Neuronal stem cell (in vitro differentiated cells): ENCODE measurements at regions not wholly inside any gene's neighbourhood (a gene's known extent, or its start where the extent isn't known, plus 50 kb on each side); places are given as distances from the start of the nearest gene placed in this dataset.

Source experiments
- DNase-seq: peaks from one replicate; pipeline ENCODE4 v3.0.0-alpha.2; 2013; ENCODE audit warnings: low spot score
- H2AFZ ChIP-seq: one replicate; pipeline ENCODE4 v1.6.1; 2013; ENCODE audit warnings: mild to moderate bottlenecking, low read length, inconsistent platforms
- H2AK5ac ChIP-seq: 2 replicates; pipeline ENCODE4 v1.6.1; 2013; ENCODE audit warnings: low read depth, mild to moderate bottlenecking, inconsistent platforms, low read length, moderate library complexity, mixed read lengths
- H2BK120ac ChIP-seq: 2 replicates; pipeline ENCODE4 v1.6.1; 2013; ENCODE audit warnings: low read depth, mild to moderate bottlenecking, inconsistent platforms, low read length, moderate library complexity, mixed read lengths
- H2BK12ac ChIP-seq: one replicate; pipeline ENCODE4 v1.6.1; 2013; ENCODE audit warnings: low read length, inconsistent platforms
- H2BK15ac ChIP-seq: 2 replicates; pipeline ENCODE4 v1.6.1; 2013; ENCODE audit warnings: mild to moderate bottlenecking, low read length, inconsistent platforms, mixed read lengths
- H2BK5ac ChIP-seq: one replicate; pipeline ENCODE4 v1.6.1; 2013; ENCODE audit warnings: inconsistent platforms, mild to moderate bottlenecking, low read length, moderate library complexity
- H3K14ac ChIP-seq: one replicate; pipeline ENCODE4 v1.6.1; 2013; ENCODE audit warnings: low read length, inconsistent platforms
- H3K18ac ChIP-seq: 2 replicates; pipeline ENCODE4 v1.6.1; 2013; ENCODE audit warnings: low read length, inconsistent platforms
- H3K23ac ChIP-seq: 2 replicates; pipeline ENCODE4 v1.6.1; 2013; ENCODE audit warnings: low read depth, mild to moderate bottlenecking, mixed read lengths, low read length, inconsistent platforms; ENCODE audit not compliant: poor library complexity
- H3K27ac ChIP-seq: replicated peaks from 3 replicates; pipeline ENCODE4 v1.5.1; 2013; ENCODE audit warnings: low read length, inconsistent platforms
- H3K27me3 ChIP-seq, 3 experiments: 2 replicates each; pipeline ENCODE4 v1.6.1; 2013; ENCODE audit warnings: low read length in 3 of 3, mild to moderate bottlenecking in 2 of 3, inconsistent platforms in 1 of 3, low read depth in 1 of 3, mixed read lengths in 1 of 3, moderate library complexity in 1 of 3; ENCODE audit not compliant: control insufficient read depth in 3 of 3, insufficient read depth in 3 of 3
- H3K36me3 ChIP-seq, 2 donors: replicated peaks in 1 of 2; 2 replicates each; pipeline ENCODE4 v1.6.1; 2013; ENCODE audit warnings: low read length in 2 of 2; ENCODE audit not compliant: control insufficient read depth in 2 of 2, insufficient read depth in 2 of 2
- H3K4ac ChIP-seq: 2 replicates; pipeline ENCODE4 v1.6.1; 2013; ENCODE audit warnings: inconsistent platforms, mild to moderate bottlenecking, low read length, moderate library complexity
- H3K4me1 ChIP-seq, 2 donors: 1 replicate in 1 of 2; 2 replicates in 1 of 2; pipeline ENCODE4 v1.6.1; 2013; ENCODE audit warnings: low read length in 2 of 2, low read depth in 1 of 2; ENCODE audit not compliant: control insufficient read depth in 2 of 2, insufficient read depth in 1 of 2
- H3K4me2 ChIP-seq: one replicate; pipeline ENCODE4 v1.6.1; 2013; ENCODE audit warnings: mild to moderate bottlenecking, low read length, inconsistent platforms; ENCODE audit not compliant: insufficient read depth, poor library complexity, severe bottlenecking
- H3K4me3 ChIP-seq, 2 donors: 2 replicates each; pipeline ENCODE4 v1.5.1; 2013; ENCODE audit warnings: low read length in 2 of 2, mild to moderate bottlenecking in 2 of 2, inconsistent platforms in 1 of 2, moderate library complexity in 1 of 2
- H3K79me1 ChIP-seq: one replicate; pipeline ENCODE4 v1.6.1; 2013; ENCODE audit warnings: low read depth, mild to moderate bottlenecking, inconsistent platforms, low read length, moderate library complexity
- H3K9ac ChIP-seq: one replicate; pipeline ENCODE4 v1.6.1; 2013; ENCODE audit warnings: mild to moderate bottlenecking, low read depth, low read length, inconsistent platforms; ENCODE audit not compliant: poor library complexity
- H3K9me3 ChIP-seq, 2 donors: replicated peaks in 1 of 2; 2 replicates each; pipeline versions ENCODE3 to v1.6.1; 2013; ENCODE audit warnings: low read length in 2 of 2, mild to moderate bottlenecking in 2 of 2, inconsistent platforms in 1 of 2, low read depth in 1 of 2, mixed read lengths in 1 of 2, moderate library complexity in 1 of 2; ENCODE audit not compliant: control insufficient read depth in 2 of 2, insufficient read depth in 1 of 2
- H4K8ac ChIP-seq: one replicate; pipeline ENCODE4 v1.6.1; 2013; ENCODE audit warnings: low read depth, mild to moderate bottlenecking, inconsistent platforms, low read length, moderate library complexity
- H4K91ac ChIP-seq: one replicate; pipeline ENCODE4 v1.6.1; 2013; ENCODE audit warnings: low read length, low read depth, mild to moderate bottlenecking, inconsistent platforms; ENCODE audit not compliant: poor library complexity
- WGBS, 2 donors: extraction: QIAGEN DNeasy Blood & Tissue Kit; methylation state at CpG; one replicate each; pipeline ENCODE4 v1.1.7; 2013; ENCODE audit warnings: missing lambda C conversion rate in 2 of 2, mixed read lengths in 1 of 2; ENCODE audit not compliant: insufficient read length in 2 of 2, insufficient replicate concordance in 1 of 2; ENCODE audit errors: extremely low coverage in 2 of 2; 5-methylcytosine and 5-hydroxymethylcytosine counted together

- Histone ChIP-seq H3K27ac (no peak overlapping the region), H3K27me3 (peaks cover 0 to 4% (median 0%) of the 10 kb centered on the region in 3 experiments), H2BK12ac (no peak overlapping the region), H4K8ac (no peak overlapping the region), H2BK120ac (no peak overlapping the region), H4K91ac (no peak overlapping the region), H3K4me3 (no peak overlapping the region), H3K4me2 (no peak overlapping the region), H2BK5ac (no peak overlapping the region), H3K23ac (no peak overlapping the region), H3K18ac (no peak overlapping the region), H2AFZ (no peak overlapping the region), H2AK5ac (no peak overlapping the region), H3K9me3 (no peaks in the 10 kb centered on the region), H2BK15ac (no peak overlapping the region), H3K79me1 (no peaks in the 10 kb centered on the region), H3K4ac (no peak overlapping the region), H3K4me1 (no peaks in the 10 kb centered on the region), H3K36me3 (no peaks in the 10 kb centered on the region), H3K9ac (no peak overlapping the region), H3K14ac (no peak overlapping the region)
- no CpG with 5 or more reads among the region's 3 CpGs for WGBS, 2 donors
- no peak for DNase-seq
These were observed 530.3 kb downstream of the MATN1 start for GRCh38 chr1:30192969-30193630.

- Histone ChIP-seq H2BK5ac (no peak overlapping the region), H3K9ac (no peak overlapping the region), H3K9me3 (no peaks in the 10 kb centered on the region), H2BK12ac (no peak overlapping the region), H2AFZ (no peak overlapping the region), H3K18ac (no peak overlapping the region), H2BK120ac (no peak overlapping the region), H3K79me1 (no peaks in the 10 kb centered on the region), H3K4me1 (no peaks in the 10 kb centered on the region), H4K8ac (no peak overlapping the region), H3K4me2 (no peak overlapping the region), H3K36me3 (no peaks in the 10 kb centered on the region), H2BK15ac (no peak overlapping the region), H3K27ac (no peak overlapping the region), H3K4ac (no peak overlapping the region), H3K27me3 (peaks cover 0 to 4% (median 0%) of the 10 kb centered on the region in 3 experiments), H2AK5ac (no peak overlapping the region), H3K4me3 (no peak overlapping the region), H3K23ac (no peak overlapping the region), H3K14ac (no peak overlapping the region), H4K91ac (no peak overlapping the region)
- whole genome bisulfite sequencing, 2 donors, result no CpG with 5 or more reads among the region's 2 CpGs
- DNase-seq, result no peak
These were observed 532.2 kb downstream of the MATN1 start for GRCh38 chr1:30191154-30191702.

DNA sequence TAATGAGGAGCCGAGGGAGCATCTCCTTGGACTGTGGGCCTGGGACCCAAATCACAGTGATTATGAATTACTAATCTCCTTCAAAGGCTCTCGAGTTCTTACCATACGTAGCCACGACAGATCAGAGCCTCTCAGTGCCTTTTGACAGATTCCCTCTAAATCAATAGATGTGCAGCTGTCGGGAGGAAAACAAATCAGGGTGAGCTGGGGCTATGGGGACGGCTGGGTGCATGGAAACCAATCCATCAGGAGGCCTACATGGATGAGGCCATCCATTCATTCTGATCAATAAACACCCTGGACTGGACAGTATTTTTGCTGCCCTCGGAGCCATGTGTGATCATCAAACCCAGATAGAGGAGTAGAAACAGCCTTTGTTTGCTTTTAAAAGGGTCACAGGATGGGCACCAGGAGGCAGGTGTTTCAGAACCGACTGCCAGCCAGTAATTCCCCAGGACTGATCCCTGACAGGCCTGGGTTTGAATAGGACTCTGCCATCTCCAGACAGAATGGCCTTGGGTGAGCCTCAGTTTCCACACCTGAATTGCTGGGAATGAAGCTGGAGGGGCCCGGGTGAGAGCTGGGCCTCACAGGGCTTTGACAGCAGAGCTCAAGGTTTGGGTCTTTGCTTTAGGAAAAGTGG lies 532.8 kb downstream of the MATN1 start:
- H2BK5ac ChIP-seq, result no peak overlapping the region

GRCh38 chr1:30189818-30190500 lies 533.4 kb downstream of the MATN1 start:
- no peaks in the 10 kb centered on the region for H3K79me1 ChIP-seq
- no peak overlapping the region for H3K14ac ChIP-seq
- H3K23ac ChIP-seq, result no peak overlapping the region
- H3K9me3 ChIP-seq, result no peaks in the 10 kb centered on the region
- H3K18ac ChIP-seq, result peak overlapping the region; percentile 23
- H2AFZ ChIP-seq, result no peak overlapping the region
- no peak overlapping the region for H4K91ac ChIP-seq
- no CpG with 5 or more reads among the region's 9 CpGs for WGBS, 2 donors
- no peak overlapping the region for H3K4me2 ChIP-seq
- no peak overlapping the region for H2BK5ac ChIP-seq
- H3K9ac ChIP-seq, result no peak overlapping the region
- DNase-seq, result no peak
- no peak overlapping the region for H2BK120ac ChIP-seq
- H2AK5ac ChIP-seq, result no peak overlapping the region
- no peak overlapping the region for H4K8ac ChIP-seq
- no peak overlapping the region for H3K4ac ChIP-seq
- H3K27me3 ChIP-seq, result peaks cover 0 to 4% (median 0%) of the 10 kb centered on the region in 3 experiments
- H3K4me3 ChIP-seq, result no peak overlapping the region
- H2BK12ac ChIP-seq, result no peak overlapping the region
- H2BK15ac ChIP-seq, result no peak overlapping the region
- no peaks in the 10 kb centered on the region for H3K36me3 ChIP-seq
- no peak overlapping the region for H3K27ac ChIP-seq
- H3K4me1 ChIP-seq, result no peaks in the 10 kb centered on the region

More for the DNA sequence above, 532.8 kb downstream of the MATN1 start:
- H2BK12ac ChIP-seq, result no peak overlapping the region
- no peak overlapping the region for H3K14ac ChIP-seq
- no peak overlapping the region for H2AFZ ChIP-seq
- H3K4me1 ChIP-seq, result no peaks in the 10 kb centered on the region
- H4K91ac ChIP-seq, result no peak overlapping the region
- H3K79me1 ChIP-seq, result no peaks in the 10 kb centered on the region
- H3K9ac ChIP-seq, result no peak overlapping the region
- H3K9me3 ChIP-seq, result no peaks in the 10 kb centered on the region
- H3K36me3 ChIP-seq, result no peaks in the 10 kb centered on the region
- H3K4ac ChIP-seq, result no peak overlapping the region
- H3K23ac ChIP-seq, result no peak overlapping the region
- no peak for DNase-seq
- H4K8ac ChIP-seq, result no peak overlapping the region
- H3K18ac ChIP-seq, result no peak overlapping the region
- H3K4me2 ChIP-seq, result no peak overlapping the region
- no CpG with 5 or more reads among the region's 9 CpGs for WGBS, 2 donors
- no peak overlapping the region for H3K27ac ChIP-seq
- H2AK5ac ChIP-seq, result no peak overlapping the region
- H2BK120ac ChIP-seq, result no peak overlapping the region
- no peak overlapping the region for H3K4me3 ChIP-seq
- H2BK15ac ChIP-seq, result no peak overlapping the region
- peaks cover 0 to 4% (median 0%) of the 10 kb centered on the region in 3 experiments for H3K27me3 ChIP-seq
